GM18520 (cell line): ENCODE measurements at regions not wholly inside any gene's neighbourhood (a gene's known extent, or its start where the extent isn't known, plus 50 kb on each side); places are given as distances from the start of the nearest gene placed in this dataset.

Experiments used
- ATAC-seq: cut with Tn5 transposase; IDR thresholded peaks from one replicate; pipeline ENCODE4 v1.9.1; 2021; ENCODE audit not compliant: unreplicated experiment

DNA sequence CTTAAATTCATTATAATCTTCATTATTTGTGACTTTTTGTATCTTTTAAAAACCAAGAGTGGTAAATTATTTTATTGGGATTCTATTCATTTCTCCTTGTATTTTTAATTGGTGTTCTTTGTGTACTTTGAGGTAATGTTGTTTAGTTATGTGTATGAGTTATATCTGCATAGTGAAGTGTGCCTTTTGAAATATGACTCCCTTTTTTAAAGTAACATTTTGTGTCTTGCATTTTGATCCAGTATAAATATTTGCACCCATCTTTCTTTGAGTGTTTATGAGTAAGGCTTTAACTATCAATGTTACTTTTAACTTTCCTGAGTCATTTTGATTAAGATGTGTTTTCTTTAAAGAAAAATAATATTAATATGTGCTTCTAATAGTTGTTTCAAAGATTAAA, 90.0 kb upstream of the MYOCD start:
- ATAC-seq = no peak

DNA sequence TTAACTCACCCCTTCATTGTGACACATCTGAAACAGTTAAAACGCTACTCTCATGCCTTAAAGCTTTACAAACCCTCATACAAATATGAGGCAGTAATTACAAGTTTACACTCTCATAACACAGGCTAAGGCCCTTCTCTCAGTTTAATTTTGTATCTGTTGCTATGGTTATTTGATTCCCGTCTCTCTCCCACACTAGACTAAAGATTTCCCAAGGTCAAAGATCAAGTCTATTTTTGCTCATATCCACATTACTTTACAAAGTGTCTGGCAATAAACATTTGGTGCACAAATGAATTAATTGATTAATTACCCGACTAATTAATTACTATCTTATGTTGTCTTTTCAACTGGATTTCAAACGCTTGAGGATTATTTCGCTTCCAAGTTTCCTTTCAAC, 86.4 kb upstream of the MYOCD start:
- ATAC-seq = no peak

DNA sequence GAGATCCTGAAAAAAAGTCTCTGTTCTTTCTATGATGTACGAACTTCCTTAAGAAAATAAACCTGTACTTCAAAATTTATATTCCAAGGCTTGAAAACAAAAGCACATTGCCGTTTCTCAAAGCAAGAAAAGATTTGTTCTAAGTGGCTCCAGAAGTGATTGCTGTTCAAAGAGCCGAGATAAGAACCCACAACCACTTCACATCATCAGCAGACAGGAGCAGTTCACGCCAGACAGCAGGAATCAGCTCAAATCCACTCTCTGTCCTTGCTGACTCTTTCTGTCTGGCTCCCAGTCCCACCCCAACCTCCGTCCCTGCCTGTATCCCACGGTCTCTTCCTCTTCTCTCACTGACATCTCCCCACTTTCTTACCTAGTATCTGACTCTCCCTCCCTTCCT, 85.0 kb upstream of the MYOCD start:
- no peak for ATAC-seq

DNA sequence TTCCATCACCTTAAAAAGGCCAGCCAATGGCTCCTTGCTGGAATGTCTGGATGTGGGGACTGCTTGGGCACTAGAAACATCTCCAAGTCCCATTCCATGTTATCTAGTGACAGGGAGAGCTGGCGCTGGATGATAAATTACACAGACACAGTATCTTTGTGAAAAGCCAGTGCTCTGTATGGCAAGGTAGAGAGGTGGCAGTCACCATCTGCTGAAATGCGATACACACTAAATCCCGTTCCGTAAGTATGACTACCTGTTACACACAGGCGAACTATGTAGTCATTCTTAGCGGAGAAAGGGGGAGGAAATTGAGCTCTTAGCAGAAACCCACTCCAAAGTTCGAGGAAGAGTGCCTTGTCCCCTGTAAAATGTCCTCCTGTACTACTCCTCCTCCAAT, 81.0 kb upstream of the MYOCD start:
- ATAC-seq = no peak

DNA sequence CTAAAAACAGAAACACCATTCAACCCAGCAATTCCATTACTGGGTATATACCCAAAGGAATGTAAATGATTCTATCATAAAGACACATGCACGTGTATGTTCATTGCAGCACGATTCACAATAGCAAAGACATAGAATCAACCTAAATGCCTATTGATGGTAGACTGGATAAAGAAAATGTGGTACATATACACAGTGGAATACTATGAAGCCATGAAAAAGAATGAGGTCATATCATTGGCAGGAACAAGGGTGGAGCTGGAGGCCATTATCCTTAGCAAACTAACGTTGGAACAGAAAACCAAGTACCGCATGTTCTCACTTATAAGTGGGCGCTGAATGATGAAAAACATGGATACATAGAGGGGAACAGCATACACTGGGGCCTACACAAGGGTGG, 77.2 kb upstream of the MYOCD start:
- ATAC-seq = no peak

DNA sequence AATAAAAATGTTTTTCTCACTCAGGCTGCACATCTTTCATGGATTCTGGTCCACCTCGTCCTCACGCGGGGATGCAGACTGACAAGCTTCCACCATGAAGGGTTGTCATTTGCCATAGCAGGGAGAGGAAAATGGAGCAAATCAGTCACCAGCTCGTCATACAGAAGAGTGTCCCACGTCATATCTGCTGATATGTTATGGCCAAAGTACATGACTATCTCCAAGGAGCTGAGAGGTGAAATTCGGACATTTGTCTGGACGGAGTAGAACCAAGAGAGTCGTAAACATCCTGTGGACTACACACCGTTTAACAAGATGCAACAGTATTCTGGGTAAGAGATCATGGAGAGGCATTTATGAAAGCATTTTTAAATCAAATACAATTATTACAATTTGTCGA, 75.3 kb upstream of the MYOCD start:
- ATAC-seq = no peak

DNA sequence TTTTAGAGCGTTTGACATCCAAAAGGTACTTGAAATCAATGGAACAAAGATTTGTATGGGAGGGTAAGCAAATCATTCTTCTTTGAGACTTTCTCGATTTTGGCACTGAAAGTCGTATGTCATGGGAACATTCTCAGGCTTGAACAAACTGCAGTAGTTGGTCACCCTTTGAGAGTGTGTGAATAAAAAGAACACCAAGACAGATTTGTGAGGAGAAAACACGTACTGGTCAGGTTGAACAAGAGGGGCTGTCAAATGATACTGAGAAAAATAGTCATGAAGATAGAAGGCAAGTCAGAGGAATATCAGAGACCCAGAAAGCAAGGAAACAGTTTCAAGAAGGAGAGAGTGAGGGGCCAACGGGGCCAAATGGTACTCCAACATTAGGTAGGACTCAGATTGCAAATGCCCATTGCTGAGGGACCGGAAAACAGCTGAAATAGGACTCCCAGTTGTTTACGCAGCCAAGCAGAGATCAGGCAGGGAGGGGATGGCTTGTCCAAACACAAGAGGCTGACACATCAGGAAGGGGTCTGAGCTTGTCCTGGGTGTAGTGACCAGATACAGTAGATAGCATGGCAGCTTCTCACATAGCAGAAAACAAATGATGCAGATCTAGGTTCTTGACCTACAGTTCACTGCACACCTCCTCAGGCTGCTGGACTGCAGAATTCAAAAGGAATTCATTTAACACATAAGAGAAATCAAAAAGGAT, 74.5 kb upstream of the MYOCD start:
- ATAC-seq = no peak

DNA sequence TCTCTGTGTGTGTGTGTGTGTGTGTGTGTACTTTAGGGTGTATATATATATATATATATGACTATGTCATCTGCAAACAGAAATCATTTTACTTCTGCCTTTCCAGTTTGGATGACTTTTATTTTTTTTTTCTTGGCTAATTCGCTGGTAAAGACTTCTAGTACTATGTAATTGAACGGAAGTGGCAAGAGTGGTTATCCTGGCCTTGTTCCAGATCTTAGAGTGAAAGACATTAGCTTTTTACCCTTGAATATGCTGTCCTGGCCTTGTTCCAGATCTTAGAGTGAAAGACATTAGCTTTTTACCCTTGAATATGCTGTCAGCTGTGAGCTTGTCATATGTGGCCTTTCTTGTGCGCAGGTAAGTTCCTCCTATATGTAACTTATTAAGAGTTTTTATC, 72.7 kb upstream of the MYOCD start:
- no peak for ATAC-seq

DNA sequence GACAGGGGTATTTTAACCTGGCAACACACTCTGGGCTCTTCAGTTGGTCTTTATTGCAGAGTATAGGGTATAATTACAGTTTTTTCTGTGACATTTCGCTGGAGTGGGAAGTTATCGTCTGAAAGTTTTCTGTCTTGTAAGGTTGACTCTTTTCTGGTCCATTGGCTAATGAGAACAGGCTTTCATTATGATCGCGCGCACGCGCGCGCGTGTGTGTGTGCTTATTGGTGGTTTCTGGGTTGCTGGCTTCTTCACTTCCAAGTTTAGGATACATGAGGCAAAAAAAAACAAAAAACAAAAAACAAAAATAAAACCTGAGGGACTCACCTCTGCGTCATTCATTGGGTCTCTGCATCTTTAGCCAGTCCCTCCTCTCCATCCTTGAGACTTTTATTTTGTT, 68.7 kb upstream of the MYOCD start:
- ATAC-seq = no peak

DNA sequence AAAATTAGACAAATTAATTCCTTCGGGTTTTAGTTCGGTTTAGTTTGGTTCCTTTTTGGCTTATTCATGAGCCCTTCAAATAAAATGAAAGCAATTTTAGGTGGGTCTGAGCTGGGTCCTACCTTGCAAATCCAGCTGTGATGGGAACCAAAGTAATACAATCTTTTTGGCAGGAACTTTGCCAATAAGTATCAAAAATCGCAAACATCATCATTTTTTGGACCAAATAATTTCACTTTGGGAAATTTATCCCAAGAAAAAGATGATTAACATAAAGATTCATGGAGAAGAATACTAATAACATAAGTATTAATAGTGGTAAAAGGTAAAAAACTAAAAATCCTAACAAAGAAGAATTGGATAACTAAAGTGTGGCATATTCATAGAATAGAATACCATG, 67.8 kb upstream of the MYOCD start:
- no peak for ATAC-seq

DNA sequence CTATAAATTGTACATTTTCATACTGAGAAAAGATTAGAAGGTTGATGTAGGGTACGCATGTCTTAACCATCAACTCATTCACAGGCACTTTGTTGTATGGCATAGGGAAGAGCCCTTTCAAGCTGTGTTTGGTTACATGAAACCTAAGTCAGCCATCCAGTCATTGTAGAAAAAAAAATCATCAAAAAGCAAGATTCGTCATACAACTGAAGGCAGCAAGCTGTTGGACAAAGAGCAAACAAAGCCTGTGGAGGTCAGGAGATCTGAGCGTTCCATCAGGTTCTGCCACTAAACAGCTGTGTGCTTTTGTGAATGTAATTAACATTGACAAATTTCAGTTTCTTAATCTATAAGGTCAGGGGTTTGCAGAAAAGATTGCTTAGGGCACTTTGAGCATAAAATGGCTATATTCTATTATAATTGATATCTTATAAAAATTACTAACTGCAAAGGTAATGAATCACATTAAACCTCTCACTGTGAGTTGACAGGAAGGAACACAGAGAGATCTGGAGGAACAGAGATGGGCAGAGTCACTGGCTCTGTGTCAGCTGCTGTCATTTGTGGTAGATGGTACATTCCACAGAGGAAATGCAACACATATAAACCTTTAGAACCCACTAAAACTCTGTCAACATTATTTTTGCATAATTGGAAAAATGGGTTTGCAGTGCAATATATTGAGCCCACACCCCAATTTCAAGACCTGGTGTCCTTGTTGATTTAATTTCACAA, 66.3 kb upstream of the MYOCD start:
- ATAC-seq = no peak

DNA sequence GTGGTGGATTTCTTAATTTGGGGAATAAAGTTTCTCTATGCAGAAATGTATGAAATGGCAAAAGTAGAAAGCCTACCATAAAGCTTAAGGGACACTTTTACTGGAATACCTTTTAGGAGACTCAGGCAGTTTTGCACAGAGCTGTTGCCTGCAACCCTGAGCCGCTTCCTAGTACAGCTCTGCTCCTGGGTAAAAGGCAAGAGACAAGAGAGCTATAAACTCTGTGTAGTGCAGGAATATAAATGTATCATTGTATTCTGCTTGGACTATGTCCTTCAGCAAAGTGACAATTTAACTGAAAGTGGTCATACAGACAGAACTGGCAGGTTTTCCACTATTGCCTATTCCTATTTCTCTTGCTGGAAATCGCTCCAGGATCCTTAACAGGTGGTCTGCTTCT, 65.3 kb upstream of the MYOCD start:
- ATAC-seq = no peak

DNA sequence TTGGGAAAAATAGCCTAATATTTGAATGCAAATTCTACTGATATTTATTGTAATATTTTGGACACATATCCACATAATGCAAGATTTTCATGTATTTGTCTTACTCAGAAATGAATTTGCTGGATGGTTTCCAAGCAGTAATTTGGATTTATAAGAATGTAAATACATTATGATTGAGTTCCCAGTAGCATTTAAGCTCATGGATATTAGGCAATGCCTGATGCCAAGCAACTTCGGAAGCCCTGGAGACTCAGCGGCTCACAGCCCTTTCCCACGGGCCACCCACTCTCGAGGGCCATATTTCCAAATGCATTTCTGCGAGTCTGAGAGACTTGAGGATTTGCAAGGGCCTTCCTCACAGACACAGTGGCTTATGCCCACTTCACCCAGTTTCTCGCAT, 62.1 kb upstream of the MYOCD start:
- ATAC-seq = no peak

DNA sequence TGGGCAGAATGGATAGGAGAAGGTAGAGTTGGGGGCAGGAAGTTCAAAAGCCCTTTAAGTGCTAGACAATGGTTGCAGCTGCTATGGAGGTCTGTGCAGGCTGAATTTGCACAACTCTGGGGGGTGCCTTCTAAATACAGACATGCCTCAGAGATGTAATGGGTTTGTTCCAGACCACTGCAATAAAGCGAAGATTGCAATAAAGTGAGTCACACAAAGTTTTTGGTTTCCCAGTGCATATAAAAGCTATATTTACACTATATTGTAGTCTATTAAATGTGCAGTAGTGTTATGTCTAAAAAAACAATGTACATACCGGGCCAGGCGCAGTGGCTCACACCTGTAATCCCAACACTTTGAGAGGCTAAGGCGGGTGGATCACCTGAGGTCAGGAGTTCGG, 60.5 kb upstream of the MYOCD start:
- no peak for ATAC-seq

DNA sequence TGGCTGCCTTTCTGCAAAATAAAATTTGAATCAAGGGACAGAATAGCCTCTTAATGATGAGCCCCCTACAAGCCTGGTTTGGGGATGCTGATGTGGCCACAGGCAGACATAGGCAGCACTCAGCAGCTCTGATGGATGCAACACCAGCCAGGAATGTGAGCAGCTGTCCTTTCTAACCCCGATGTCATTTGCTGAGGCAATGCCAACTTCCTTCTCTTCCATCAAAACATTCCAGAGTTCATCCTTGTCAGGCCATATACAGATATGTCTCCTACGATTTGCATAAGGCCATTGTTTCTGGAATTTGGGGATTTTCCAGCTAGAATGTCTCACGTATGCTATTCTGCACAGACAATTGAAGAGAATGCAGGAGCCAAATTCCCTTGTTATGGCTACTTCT, 52.1 kb upstream of the MYOCD start:
- no peak for ATAC-seq
